HG03280 (cell line): ENCODE measurements at regions not wholly inside any gene's neighbourhood (a gene's known extent, or its start where the extent isn't known, plus 50 kb on each side); places are given as distances from the start of the nearest gene placed in this dataset.

ENCODE experiments used
- ATAC-seq: cut with Tn5 transposase; IDR thresholded peaks from one replicate; pipeline ENCODE4 v1.9.1; 2021; ENCODE audit warnings: mild to moderate bottlenecking, moderate library complexity; ENCODE audit not compliant: unreplicated experiment

- no peak for ATAC-seq
Measured at GRCh38 chr5:120988941-120989340, 524.8 kb downstream of the PRR16 start.

GRCh38 chr5:120991569-120991968 is 527.5 kb downstream of the PRR16 start:
- no peak for ATAC-seq

DNA sequence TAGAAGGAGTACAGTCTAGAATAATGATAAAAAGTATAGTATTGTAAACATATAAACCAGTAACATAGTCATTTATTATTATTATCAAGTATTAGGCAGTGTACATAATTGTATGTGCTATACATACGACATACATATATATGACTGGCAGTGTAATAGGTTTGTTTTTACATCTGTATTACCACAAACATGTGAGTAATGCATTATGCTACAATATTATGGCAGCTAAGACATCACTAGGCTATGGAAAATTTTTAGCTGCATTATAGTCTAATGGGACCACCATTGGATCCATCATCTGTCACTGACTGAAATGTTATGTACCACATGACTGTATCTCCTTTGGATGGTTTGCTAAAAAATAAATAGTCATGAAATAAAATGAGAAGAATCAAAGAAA is 530.0 kb downstream of the PRR16 start:
- ATAC-seq = no peak

DNA sequence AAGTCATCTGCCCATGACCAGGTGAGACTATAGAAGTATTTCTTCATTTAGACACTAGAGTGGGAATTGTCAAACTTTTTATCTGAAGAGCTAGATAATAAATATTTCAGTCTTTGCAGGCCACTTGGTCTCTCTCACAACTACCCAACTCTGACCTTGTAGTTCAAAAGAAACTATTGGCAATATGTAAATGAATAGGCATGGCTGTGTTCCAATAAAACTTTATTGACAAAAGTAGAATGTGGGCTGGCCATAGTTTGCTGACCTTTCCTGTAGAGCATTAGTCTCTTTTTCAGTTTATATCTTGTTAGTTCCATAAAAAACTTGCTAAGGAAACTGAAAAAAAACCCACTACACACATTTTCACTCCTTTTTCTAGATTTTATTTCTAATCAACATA is 535.5 kb downstream of the PRR16 start:
- ATAC-seq = no peak

DNA sequence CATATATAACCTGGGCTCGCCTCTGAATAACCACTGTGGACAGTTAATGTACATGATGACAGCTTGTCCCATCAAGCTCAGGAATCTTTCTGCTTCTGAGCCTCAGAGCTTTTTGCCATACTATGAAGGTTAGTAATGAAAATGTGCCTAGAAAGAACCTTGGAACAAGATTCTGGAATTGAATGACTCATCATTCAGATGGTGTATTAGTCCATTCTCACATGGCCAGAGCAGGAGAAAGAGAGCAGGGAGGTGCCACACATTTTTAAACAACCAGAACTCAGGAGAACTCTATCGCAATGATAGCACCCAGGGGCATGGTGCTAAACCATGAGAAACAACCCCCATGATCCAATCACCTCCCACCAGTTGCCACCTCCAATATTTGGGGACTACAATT is 542.1 kb downstream of the PRR16 start:
- no peak for ATAC-seq

DNA sequence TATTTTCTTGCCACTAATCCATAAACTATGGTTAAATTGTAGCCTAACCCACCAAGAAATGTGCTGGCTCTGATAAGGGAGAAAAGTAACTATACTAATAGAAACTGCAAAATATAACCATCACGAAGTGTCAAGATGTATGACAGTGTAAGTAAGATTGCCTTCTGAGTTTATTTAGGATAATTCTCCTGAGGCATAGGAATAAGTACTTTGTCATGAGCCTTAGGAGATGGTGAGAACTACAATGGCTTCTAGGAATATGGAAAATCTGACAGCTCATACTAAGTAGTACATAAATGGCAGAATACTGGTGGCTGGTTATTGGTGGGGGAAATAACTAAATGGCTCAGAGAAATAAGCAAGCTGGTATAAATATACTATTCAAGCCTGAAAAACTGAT is 543.9 kb downstream of the PRR16 start:
- ATAC-seq = no peak

- no peak for ATAC-seq
Measured at GRCh38 chr5:121009058-121009457, 545.0 kb downstream of the PRR16 start.

DNA sequence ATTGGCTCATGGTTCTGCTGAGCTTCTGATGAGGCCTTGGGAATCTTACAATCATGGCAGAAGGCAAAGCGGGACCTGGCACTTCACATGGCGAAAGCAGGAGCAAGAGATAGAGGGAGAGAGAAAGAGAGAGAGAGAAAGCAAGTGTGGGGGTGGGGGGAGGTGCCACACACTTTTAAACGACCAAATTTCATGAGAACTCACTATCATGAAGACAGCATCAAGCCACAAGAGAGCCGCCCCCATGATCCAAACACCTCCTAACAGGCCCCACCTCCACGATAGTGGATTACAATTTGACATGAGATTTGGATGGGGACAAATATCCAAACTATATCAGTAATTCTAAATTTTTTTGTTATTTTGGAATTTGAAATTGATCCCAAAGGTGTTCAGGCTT is 553.9 kb downstream of the PRR16 start:
- ATAC-seq = no peak

DNA sequence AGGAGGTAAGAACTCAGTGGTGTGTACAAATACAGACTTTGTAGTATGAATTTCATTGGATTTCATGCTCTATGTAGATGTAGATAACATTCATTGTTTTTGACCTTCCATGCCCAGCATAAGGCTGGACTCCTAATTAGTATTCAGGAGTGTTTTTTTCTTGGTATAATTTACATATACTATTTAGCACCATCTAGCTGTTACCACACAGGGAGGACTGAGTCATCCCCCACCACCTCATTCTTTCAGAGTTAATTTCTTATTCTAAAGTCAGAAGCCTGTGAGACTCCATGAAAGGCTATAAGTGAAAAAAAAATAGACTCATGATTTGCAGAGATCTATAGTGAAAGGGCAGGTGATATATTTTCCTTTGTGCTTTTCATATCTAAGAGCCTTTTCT is 555.0 kb downstream of the PRR16 start:
- no peak for ATAC-seq

- no peak for ATAC-seq
Measured at GRCh38 chr5:121019734-121020133, 555.6 kb downstream of the PRR16 start.

DNA sequence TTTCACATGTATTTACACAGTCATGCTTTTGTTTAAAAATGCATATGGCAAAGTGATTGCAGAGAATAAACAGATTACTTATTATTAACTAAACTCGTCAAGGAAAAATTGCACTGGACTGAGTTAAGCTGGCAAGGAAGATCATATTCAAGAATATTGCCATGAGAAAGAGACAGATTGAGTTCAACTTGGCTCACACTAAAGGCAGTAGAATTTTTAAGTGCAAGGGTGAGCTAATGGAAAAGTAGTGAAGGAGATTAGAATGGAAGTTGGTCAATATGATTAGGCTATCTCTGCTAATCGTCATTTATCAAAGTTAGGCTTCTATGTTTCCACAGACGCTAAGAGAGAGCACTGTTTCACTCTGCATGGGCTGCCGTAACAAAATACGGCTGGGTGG is 557.6 kb downstream of the PRR16 start:
- ATAC-seq = no peak

GRCh38 chr5:121024416-121025311 is 560.6 kb downstream of the PRR16 start:
- ATAC-seq = no peak

- no peak for ATAC-seq
Measured at GRCh38 chr5:121025671-121026070, 561.6 kb downstream of the PRR16 start.

GRCh38 chr5:121027636-121028035 is 563.5 kb downstream of the PRR16 start:
- no peak for ATAC-seq

DNA sequence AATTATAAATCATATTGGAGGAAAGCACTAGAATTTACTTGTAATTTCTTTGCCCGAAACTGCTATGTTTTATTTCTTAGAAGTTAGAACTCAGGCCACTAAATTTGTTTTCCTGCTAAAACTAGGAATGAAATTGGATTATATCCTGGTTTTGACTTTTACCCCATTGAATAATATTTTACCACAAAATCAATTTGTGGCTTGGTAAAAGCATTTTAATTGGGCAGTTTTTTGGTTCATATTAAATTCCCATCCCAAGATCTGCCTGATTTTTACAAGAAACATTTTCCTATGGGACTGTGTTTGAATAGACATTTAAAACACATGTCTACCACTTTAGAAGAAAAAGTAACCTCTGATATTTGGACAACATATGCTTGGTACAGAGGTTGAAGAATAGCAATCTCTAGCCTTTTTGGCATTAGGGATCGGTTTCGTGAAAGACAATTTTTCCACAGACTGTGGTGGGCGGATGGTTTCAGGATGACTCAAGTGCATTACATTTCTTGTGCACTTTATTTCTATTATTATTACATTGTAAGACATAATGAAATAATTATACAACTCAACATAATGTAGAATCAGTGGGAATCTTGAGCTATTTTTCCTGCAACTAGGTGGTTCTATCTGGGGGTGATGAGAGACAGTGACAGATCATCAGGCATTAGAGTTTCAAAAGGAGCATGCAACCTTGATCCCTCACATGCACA is 565.6 kb downstream of the PRR16 start:
- ATAC-seq = no peak

GRCh38 chr5:121031491-121031890 is 567.4 kb downstream of the PRR16 start:
- no peak for ATAC-seq

GRCh38 chr5:121033334-121033733 is 569.2 kb downstream of the PRR16 start:
- no peak for ATAC-seq

GRCh38 chr5:121038438-121038837 is 574.3 kb downstream of the PRR16 start:
- ATAC-seq = no peak

DNA sequence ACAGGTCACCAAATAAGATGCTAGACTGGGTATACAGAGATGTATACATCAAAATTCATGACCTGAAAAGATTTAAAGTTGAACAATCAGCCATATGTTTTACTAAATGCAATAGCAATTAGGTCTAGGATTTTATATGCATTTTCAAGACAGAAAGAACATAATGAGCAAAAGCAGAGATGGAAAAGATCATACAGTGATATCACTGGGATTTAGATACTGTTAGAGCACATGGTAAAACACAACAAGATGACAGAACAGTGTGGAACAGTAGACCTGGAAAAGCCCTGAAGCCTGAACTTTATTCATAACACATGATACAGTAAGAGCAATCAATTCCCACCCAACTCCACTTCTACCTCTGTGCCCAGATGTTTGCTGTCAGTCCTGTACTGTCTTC is 585.9 kb downstream of the PRR16 start:
- ATAC-seq = no peak

- no peak for ATAC-seq
Measured at GRCh38 chr5:121053055-121053985, 589.2 kb downstream of the PRR16 start.

DNA sequence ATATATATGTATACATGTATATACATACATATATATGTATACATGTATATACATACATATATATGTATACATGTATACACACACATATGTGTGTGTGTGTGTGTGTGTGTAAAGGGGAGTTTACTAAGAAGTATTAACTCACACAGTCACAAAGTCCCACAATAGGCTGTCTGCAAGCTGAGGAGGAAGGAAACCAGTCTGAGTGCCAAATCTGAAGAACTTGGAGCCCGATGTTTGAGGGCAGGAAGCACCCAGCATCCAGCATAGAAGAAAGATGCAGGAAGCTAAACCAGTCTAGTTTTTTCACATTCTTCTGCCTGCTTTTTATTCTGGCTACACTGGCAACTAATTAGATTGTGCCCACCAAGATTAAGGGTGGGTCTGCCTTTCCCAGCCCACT is 591.5 kb downstream of the PRR16 start:
- ATAC-seq = no peak
